Glomerular visceral epithelial cell (primary cell): ENCODE measurements at regions not wholly inside any gene's neighbourhood (a gene's known extent, or its start where the extent isn't known, plus 50 kb on each side); places are given as distances from the start of the nearest gene placed in this dataset.

ENCODE experiments used
- DNase-seq: peaks from one replicate; pipeline ENCODE4 v3.0.0-alpha.2; 2016; ENCODE audit errors: extremely low spot score

GRCh38 chr9:88658311-88658822, 123.4 kb downstream of the NXNL2 start:
- peak; percentile 40 for DNase-seq

GRCh38 chr9:88659126-88659525, 124.1 kb downstream of the NXNL2 start:
- DNase-seq: peak; percentile 20

- no peak for DNase-seq
Measured at GRCh38 chr9:88660611-88661010, 125.6 kb downstream of the NXNL2 start.

GRCh38 chr9:88661759-88662158, 126.8 kb downstream of the NXNL2 start:
- no peak for DNase-seq

GRCh38 chr9:88663771-88664419, 128.9 kb downstream of the NXNL2 start:
- no peak for DNase-seq

GRCh38 chr9:88664773-88665172, 129.8 kb downstream of the NXNL2 start:
- DNase-seq: no peak

- DNase-seq: no peak
Measured at GRCh38 chr9:88672874-88673689, 138.1 kb downstream of the NXNL2 start.

GRCh38 chr9:88673886-88674285, 138.9 kb downstream of the NXNL2 start:
- DNase-seq: no peak

- DNase-seq: no peak
Measured at GRCh38 chr9:88676644-88677043, 141.7 kb downstream of the NXNL2 start.

GRCh38 chr9:88678008-88678407, 143.0 kb downstream of the NXNL2 start:
- no peak for DNase-seq

GRCh38 chr9:88678431-88678830, 143.5 kb downstream of the NXNL2 start:
- no peak for DNase-seq

GRCh38 chr9:88680041-88680440, 145.1 kb downstream of the NXNL2 start:
- no peak for DNase-seq

- DNase-seq: no peak
Measured at GRCh38 chr9:88680505-88681160, 145.7 kb downstream of the NXNL2 start.

- DNase-seq: no peak
Measured at GRCh38 chr9:88681434-88681833, 146.5 kb downstream of the NXNL2 start.

- no peak for DNase-seq
Measured at GRCh38 chr9:88682431-88682831, 147.5 kb downstream of the NXNL2 start.

GRCh38 chr9:88684046-88684445, 149.1 kb downstream of the NXNL2 start:
- DNase-seq: no peak

GRCh38 chr9:88684845-88685244, 149.9 kb downstream of the NXNL2 start:
- no peak for DNase-seq

- no peak for DNase-seq
Measured at GRCh38 chr9:88685966-88686365, 151.0 kb downstream of the NXNL2 start.

- DNase-seq: no peak
Measured at GRCh38 chr9:88689509-88690298, 154.7 kb downstream of the NXNL2 start.

- no peak for DNase-seq
Measured at GRCh38 chr9:88690628-88691027, 155.7 kb downstream of the NXNL2 start.

GRCh38 chr9:88691091-88691490, 156.1 kb downstream of the NXNL2 start:
- DNase-seq: no peak

GRCh38 chr9:88691811-88692210, 156.8 kb downstream of the NXNL2 start:
- no peak for DNase-seq
